ENCODE measurements at regions not wholly inside any gene's neighbourhood (a gene's known extent, or its start where the extent isn't known, plus 50 kb on each side); places are given as distances from the start of the nearest gene placed in this dataset.

- TF ChIP-seq, protein P1, sequence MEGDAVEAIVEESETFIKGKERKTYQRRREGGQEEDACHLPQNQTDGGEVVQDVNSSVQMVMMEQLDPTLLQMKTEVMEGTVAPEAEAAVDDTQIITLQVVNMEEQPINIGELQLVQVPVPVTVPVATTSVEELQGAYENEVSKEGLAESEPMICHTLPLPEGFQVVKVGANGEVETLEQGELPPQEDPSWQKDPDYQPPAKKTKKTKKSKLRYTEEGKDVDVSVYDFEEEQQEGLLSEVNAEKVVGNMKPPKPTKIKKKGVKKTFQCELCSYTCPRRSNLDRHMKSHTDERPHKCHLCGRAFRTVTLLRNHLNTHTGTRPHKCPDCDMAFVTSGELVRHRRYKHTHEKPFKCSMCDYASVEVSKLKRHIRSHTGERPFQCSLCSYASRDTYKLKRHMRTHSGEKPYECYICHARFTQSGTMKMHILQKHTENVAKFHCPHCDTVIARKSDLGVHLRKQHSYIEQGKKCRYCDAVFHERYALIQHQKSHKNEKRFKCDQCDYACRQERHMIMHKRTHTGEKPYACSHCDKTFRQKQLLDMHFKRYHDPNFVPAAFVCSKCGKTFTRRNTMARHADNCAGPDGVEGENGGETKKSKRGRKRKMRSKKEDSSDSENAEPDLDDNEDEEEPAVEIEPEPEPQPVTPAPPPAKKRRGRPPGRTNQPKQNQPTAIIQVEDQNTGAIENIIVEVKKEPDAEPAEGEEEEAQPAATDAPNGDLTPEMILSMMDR (conservative IDR thresholded peaks at IDR 0.05; ENCODE audit: low read depth, low read length): no peak
- TF ChIP-seq EZH2 (IDR thresholded peaks at IDR 0.05; ENCODE audit: borderline replicate concordance, low read depth, low read length, poor library complexity, severe bottlenecking): no peak
Measured at GRCh38 chr16:49964316-49964715, 60.7 kb upstream of the CNEP1R1 start.
